ENCODE measurements at regions not wholly inside any gene's neighbourhood (a gene's known extent, or its start where the extent isn't known, plus 50 kb on each side); places are given as distances from the start of the nearest gene placed in this dataset.

- DNase-seq = no peak
Measured at GRCh38 chr11:116129456-116129855, 625.2 kb upstream of the CADM1 start.

DNA sequence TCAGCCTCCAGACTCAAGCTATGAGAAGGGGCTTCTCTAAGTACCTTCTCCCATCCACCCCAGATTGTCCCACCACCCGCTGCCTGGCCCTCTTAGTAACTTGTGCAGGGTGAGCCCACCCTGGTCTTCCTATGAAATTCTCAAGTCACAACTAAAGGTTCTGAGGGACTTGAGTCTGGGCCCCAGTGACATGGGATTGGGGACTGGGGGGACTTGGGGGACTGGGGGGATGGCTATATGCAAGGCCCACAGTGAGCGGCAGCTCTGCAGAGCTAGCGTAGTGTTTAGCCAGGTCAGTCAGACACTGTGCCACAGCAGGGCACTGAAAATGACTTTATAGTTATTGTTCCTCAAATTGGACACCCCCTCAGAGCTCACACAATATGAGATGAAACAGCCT lies 622.3 kb upstream of the CADM1 start:
- DNase-seq = no peak

GRCh38 chr11:116124922-116125714 lies 620.9 kb upstream of the CADM1 start:
- no peak for DNase-seq

DNA sequence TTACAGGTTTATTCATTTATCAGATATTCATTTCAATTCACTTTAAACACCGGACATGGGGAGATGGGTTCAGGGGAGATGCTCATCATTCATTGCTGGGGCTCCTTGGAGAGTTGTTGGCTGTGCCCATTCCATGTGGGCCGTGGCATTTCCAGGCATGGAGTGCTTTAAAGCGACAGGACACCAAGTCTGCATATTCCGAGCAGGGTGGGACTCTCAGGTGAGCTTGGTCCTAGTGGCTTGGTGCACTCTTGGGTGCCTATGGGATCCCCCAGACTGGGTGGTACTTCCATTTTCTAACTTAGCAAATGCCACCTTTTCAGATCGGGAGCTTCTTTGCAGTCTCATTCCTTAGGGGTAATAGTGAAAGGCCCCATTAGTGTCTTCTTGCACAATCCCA lies 619.5 kb upstream of the CADM1 start:
- DNase-seq = no peak

DNA sequence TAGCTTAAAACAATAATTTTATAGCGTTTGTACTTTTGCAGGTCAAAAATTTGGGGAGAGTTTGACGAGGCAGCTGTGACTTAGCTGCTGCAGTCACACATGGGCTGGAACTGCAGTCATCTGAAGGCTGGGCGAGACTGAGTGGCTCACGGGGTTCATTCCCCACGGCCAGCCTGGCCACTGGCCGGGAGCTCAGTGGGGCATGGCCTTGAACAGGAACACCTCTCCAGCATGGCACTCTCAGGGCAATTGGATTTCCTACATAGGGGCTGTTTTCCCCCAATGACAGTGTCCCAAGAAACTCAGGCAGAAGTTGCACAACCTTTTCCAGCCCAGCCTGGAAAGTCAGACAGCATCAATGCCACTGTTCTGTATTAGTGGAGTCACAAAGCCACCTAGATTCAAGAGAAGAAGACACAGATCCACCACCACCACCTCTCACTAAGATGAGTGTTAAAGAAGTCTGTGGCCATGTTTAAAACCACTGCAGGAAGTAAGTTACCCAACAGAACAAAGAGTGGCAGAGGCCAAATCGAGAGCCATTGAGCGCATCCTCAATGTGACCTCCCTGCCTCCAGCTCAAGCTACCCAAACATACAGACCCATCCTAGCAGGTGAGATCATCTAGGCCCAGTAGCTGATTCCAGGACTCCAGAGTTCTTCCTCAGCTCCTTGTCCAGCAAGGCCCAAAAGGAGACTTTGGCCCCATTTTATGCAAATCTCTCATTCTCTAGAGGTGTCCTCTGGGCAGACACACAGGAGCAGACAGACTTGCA lies 618.7 kb upstream of the CADM1 start:
- no peak for DNase-seq

DNA sequence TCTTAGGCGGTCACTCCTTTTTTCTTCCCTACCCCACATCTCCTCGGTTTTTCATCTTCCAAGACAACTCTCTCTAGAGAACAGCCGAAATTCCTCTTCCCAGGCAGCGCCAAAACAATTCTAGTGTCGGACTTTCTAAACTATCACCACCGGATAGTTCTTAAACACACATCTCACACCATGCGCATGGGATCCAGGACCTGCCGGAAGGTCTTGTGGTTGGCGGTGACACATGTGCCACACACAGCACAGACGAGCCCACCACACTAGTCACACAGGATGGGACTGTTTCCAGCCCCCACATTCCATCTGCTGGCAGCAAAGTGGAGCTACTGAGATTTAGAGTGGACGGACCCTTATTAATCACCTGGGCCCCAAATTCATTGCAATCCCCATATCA lies 614.9 kb upstream of the CADM1 start:
- no peak for DNase-seq

- no peak for DNase-seq
Measured at GRCh38 chr11:116118138-116118470, 613.9 kb upstream of the CADM1 start.

DNA sequence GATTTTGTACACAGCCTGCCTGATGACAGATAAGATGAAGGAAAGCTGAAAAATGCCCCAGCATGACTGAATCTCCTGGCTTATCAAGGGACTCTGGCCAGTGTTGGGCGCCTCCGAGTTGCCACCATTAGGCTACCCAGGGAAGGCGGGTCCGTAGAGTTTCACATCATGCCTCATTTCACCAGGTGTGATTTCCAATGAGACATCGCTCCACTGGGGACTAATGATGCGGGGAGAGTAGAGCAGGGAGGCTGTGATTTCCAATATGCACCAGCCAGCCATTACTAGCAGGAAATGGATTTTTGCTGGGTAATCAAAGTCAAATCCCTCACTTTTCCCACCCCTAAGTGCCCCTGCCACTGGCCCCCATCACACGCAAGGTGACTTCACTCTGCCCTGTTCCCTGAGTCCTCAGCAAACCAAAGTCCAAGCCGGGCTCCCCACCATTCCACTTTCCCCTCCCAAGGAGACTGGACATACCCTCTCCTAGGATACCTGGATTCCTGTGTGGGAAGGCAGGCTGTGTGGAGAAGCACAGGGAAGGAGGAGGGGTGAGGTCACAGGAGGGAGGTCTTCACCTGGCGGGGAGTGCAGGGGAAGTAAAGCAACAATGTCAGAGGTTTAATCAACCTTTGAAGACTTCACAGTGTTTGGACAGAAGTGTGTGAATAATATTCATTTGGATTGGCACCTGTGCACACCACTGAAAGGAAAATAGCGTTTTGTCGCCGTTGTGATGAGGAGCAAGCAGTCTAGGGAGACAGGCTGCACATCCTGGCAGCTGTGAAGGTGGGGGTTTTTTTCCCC lies 613.3 kb upstream of the CADM1 start:
- DNase-seq = no peak

DNA sequence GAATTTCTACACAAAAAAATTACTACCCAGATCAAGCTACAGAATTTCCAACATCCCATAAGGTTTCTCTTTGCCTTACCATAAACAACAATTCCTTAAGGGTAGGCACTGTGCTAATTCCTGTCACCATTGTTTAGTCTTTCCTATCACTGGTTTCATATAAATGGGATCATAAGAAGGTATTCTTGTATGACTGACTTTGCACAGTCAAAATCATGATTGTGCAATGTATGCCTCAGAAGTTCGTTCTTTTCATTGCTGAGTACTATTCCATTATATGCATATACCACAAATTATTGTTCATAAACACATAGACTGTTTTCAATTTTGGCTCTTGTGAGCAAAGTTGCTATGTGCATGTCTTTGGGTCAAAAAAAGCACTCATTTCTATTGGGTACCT lies 611.6 kb upstream of the CADM1 start:
- no peak for DNase-seq

DNA sequence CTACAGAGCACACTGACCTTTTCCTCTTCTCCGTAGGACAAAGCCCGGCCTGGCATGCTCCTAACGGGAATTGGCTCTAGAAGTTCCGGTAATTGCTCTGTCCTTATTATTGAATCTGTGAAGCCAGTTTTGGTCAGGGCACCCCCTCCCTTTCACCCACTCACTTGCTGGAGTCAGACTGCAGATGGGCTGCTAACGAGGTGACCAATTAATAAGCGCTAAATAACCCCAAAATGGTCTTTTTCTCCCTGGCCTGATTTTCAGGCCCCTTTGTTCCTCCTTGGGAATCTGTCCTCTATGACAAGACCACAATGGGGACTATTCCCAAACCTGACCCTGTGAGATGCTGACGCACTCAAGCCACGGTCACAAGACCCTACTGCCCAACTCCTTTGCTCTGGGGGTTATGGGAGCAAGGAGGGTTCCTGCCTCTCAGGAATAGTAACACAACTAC lies 610.0 kb upstream of the CADM1 start:
- no peak for DNase-seq

- DNase-seq = no peak
Measured at GRCh38 chr11:116112087-116112935, 608.1 kb upstream of the CADM1 start.

DNA sequence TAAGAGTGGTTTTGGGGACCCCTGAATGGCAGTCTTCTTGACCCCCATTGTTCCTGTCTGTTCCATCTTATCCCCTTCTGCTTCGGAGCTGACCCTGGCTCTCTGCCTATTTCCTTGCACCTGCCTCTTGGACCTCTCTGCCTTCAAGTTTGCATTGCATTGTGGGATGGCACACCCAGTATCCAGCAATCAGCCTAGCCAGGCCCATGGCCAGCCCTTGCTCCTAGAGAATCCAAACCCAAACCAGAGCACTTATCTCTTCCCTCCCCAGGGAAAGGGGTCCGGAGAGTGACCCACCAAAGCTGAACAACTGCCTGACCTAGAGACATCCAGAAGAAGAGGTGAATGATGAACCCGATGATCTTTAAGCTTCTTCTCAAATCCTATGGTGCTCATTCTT lies 607.3 kb upstream of the CADM1 start:
- no peak for DNase-seq

GRCh38 chr11:116110802-116111201 lies 606.6 kb upstream of the CADM1 start:
- DNase-seq = no peak

GRCh38 chr11:116110356-116110755 lies 606.1 kb upstream of the CADM1 start:
- DNase-seq = no peak

- no peak for DNase-seq
Measured at GRCh38 chr11:116109228-116109627, 605.0 kb upstream of the CADM1 start.

DNA sequence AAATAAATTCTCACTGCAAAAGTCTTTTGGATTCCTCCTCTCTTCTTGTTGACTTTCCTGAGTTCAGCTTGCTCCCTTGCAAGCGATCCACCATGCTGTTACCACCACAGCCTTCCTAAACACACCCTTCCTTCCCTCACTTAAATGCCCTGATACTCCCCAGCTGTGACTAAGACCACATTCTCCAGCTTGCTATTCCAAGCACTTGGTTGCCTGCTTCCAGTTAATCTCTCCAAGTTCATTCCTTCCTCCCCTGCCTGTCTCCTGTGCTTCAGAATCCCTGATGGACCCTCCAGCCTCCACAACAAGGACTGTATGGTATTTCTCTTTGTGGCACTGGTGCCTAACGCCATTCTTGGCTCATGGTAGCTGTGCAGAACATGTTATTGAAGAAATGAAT lies 603.9 kb upstream of the CADM1 start:
- no peak for DNase-seq

- no peak for DNase-seq
Measured at GRCh38 chr11:116107229-116107628, 603.0 kb upstream of the CADM1 start.

- DNase-seq = no peak
Measured at GRCh38 chr11:116104498-116105174, 600.4 kb upstream of the CADM1 start.

- DNase-seq = no peak
Measured at GRCh38 chr11:116101902-116102301, 597.7 kb upstream of the CADM1 start.

- DNase-seq = no peak
Measured at GRCh38 chr11:116100016-116100415, 595.8 kb upstream of the CADM1 start.

DNA sequence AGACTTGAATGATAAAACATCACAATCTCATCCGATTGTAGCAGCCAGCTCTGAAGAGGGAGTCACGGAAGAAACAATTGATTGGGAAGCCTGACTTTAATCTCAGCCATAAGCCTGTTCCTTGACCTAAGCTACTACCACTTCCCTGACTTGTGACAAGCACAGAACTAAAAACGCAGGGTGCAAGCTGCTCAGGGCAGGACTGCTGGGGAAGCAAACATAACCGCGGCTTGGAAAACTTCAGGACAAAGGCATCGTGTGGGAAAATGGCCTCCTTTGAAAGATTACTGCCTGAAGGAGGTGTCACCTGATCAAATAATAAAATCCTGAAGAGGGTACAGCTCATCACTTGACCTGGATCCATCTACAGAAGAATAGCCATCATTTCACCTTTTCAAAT lies 595.3 kb upstream of the CADM1 start:
- DNase-seq = no peak

All from activated T-cell treated with anti-CD3 and anti-CD28 coated beads for 4 hours (primary cell).